ENCODE measurements at regions not wholly inside any gene's neighbourhood (a gene's known extent, or its start where the extent isn't known, plus 50 kb on each side); places are given as distances from the start of the nearest gene placed in this dataset.

DNA sequence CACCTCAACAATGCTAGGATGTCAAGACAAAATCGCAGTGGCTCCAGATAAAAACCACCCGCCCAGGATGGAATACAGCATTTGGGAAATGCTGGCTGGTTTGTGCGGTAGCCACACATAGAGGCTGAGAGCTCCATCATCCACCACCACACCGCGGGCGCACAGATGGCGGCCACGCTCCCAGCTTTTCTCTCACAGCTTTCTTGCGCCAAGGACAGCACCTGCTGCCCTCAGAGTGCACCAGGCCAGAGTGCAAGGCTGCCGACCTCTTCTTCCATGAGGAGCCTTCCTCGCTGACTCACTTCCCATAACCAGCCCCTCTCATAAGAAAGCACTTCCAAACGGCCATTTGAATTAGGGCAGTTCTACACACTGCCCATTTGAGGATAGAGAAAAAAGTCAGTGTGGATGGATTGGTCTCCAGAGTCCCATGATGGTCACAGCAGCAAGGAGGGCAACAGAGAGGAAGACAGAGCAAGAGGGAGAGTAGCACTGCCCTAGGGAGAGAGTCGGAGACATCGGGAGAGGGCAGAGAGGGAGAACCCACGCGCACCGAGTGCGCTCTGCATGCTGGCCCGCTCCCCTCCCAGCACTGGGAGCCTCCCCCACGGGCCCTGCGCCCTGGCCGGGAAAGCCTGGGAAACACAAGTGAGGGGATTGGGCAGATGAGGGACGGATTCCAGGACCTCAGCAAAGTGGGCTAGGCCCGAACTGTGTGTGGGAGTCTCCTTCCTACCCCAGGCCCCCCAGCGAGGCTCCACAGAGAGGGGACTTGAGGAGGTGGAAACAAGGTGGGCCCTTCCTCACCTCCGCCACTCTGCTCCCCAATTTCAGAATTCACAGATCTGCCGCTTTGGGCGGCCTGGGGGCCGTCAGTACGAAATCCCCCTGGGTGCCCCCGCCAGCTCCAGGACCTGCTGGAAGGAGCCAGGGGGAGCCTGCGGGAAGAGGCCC lies 156.9 kb downstream of the USP12 start:
- no peaks in the 10 kb centered on the region for H3K9me3 ChIP-seq (replicated peaks in 1 of 2; ENCODE audit: control insufficient read depth in 2 of 2, insufficient read depth in 1 of 2, low read depth in 1 of 2, low read length in 2 of 2)
- WGBS, 2 donors (ENCODE audit: extremely low coverage in 2 of 2, insufficient read length in 2 of 2, insufficient replicate concordance in 1 of 2): no CpG with 5 or more reads among the region's 32 CpGs

DNA sequence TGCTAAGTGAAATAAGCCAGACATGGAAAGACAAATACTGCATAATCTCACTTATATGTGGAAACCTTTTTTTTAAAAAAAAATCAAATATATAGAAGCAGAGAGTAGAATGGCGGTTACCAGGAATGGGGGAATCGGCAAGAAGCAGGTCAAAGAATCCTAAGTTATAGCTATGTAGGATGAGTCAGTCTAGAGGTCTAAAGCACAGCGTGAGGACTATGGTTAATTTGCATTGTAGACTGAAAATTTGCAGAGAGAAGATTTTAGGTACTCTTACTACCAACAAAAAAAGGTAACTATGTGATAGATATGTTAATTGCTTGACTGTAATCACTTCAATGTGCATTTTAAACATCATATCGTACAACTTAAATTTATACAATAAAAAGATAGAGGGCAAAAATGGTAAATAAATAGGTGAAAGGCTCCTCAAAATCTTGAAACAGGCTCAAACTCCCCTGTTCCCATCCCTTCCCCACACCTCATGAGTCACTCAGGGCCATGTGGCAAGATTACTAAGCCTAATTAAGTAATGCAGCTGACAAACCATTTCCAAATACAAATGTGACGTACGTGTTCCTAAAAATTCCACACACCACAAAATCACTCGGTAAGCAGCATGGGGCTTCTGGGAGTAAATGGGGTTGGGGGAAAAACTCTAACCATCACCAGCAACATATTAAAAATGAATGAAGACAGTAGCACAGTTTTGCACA lies 159.0 kb downstream of the USP12 start:
- no CpG with 5 or more reads among the region's 7 CpGs for WGBS, 2 donors (ENCODE audit: extremely low coverage in 2 of 2, insufficient read length in 2 of 2, insufficient replicate concordance in 1 of 2)
- no peak overlapping the region for H3K4me3 ChIP-seq (ENCODE audit: low read length in 2 of 2)
- no peak overlapping the region for H3K4ac ChIP-seq (ENCODE audit: low read length)
- no peak overlapping the region for H2BK120ac ChIP-seq (ENCODE audit: low read depth, low read length)
- H2BK12ac ChIP-seq (ENCODE audit: low read length): no peak overlapping the region
- no peak overlapping the region for H4K8ac ChIP-seq (ENCODE audit: low read depth, low read length)
- H3K18ac ChIP-seq (ENCODE audit: low read length): no peak overlapping the region
- H3K23ac ChIP-seq (ENCODE audit: low read depth, low read length, poor library complexity): no peak overlapping the region
- no peak overlapping the region for H2BK5ac ChIP-seq (ENCODE audit: low read length)
- H3K4me1 ChIP-seq (ENCODE audit: control insufficient read depth in 2 of 2, insufficient read depth in 1 of 2, low read depth in 1 of 2, low read length in 2 of 2): no peaks in the 10 kb centered on the region
- no peaks in the 10 kb centered on the region for H3K36me3 ChIP-seq (replicated peaks in 1 of 2; ENCODE audit: control insufficient read depth in 2 of 2, insufficient read depth in 2 of 2, low read length in 2 of 2)
- no peak overlapping the region for H3K9ac ChIP-seq (ENCODE audit: low read depth, low read length, poor library complexity)
- no peak overlapping the region for H4K91ac ChIP-seq (ENCODE audit: low read depth, low read length, poor library complexity)
- H3K9me3 ChIP-seq (replicated peaks in 1 of 2; ENCODE audit: control insufficient read depth in 2 of 2, insufficient read depth in 1 of 2, low read depth in 1 of 2, low read length in 2 of 2): no peaks in the 10 kb centered on the region
- H2AK5ac ChIP-seq (ENCODE audit: low read depth, low read length): no peak overlapping the region
- H3K4me2 ChIP-seq (ENCODE audit: insufficient read depth, low read length, poor library complexity, severe bottlenecking): no peak overlapping the region
- no peak overlapping the region for H2AFZ ChIP-seq (ENCODE audit: low read length)
- DNase-seq (ENCODE audit: low spot score): no peak
- no peaks in the 10 kb centered on the region for H3K79me1 ChIP-seq (ENCODE audit: low read depth, low read length)
- no peak overlapping the region for H3K14ac ChIP-seq (ENCODE audit: low read length)
- no peak overlapping the region for H3K27ac ChIP-seq (replicated peaks; ENCODE audit: low read length)
- H3K27me3 ChIP-seq (ENCODE audit: control insufficient read depth in 3 of 3, insufficient read depth in 3 of 3, low read depth in 1 of 3, low read length in 3 of 3): peaks cover 0 to 29% (median 0%) of the 10 kb centered on the region in 3 experiments
- H2BK15ac ChIP-seq (ENCODE audit: low read length): no peak overlapping the region

More for the DNA sequence above, 156.9 kb downstream of the USP12 start:
- H3K4me1 ChIP-seq (ENCODE audit: control insufficient read depth in 2 of 2, insufficient read depth in 1 of 2, low read depth in 1 of 2, low read length in 2 of 2): peaks cover 0 to 2% of the 10 kb centered on the region in 2 donors
- H3K36me3 ChIP-seq (replicated peaks in 1 of 2; ENCODE audit: control insufficient read depth in 2 of 2, insufficient read depth in 2 of 2, low read length in 2 of 2): no peaks in the 10 kb centered on the region
- no peak overlapping the region for H2AK5ac ChIP-seq (ENCODE audit: low read depth, low read length)
- peak overlapping the region; percentile 11 for H3K14ac ChIP-seq (ENCODE audit: low read length)
- H3K4me3 ChIP-seq (ENCODE audit: low read length in 2 of 2): no peak overlapping the region
- no peak overlapping the region for H3K27ac ChIP-seq (replicated peaks; ENCODE audit: low read length)
- H3K79me1 ChIP-seq (ENCODE audit: low read depth, low read length): no peaks in the 10 kb centered on the region
- H2BK5ac ChIP-seq (ENCODE audit: low read length): no peak overlapping the region
- H2AFZ ChIP-seq (ENCODE audit: low read length): no peak overlapping the region
- no peak overlapping the region for H3K4ac ChIP-seq (ENCODE audit: low read length)
- no peak overlapping the region for H3K23ac ChIP-seq (ENCODE audit: low read depth, low read length, poor library complexity)
- H2BK120ac ChIP-seq (ENCODE audit: low read depth, low read length): no peak overlapping the region
- H4K91ac ChIP-seq (ENCODE audit: low read depth, low read length, poor library complexity): no peak overlapping the region
- H2BK15ac ChIP-seq (ENCODE audit: low read length): no peak overlapping the region
- H2BK12ac ChIP-seq (ENCODE audit: low read length): no peak overlapping the region
- DNase-seq (ENCODE audit: low spot score): no peak
- H3K9ac ChIP-seq (ENCODE audit: low read depth, low read length, poor library complexity): no peak overlapping the region
- H4K8ac ChIP-seq (ENCODE audit: low read depth, low read length): no peak overlapping the region
- H3K18ac ChIP-seq (ENCODE audit: low read length): peak overlapping the region; percentile 41
- no peak overlapping the region for H3K4me2 ChIP-seq (ENCODE audit: insufficient read depth, low read length, poor library complexity, severe bottlenecking)
- peaks cover 0 to 16% (median 0%) of the 10 kb centered on the region in 3 experiments for H3K27me3 ChIP-seq (ENCODE audit: control insufficient read depth in 3 of 3, insufficient read depth in 3 of 3, low read depth in 1 of 3, low read length in 3 of 3)

DNA sequence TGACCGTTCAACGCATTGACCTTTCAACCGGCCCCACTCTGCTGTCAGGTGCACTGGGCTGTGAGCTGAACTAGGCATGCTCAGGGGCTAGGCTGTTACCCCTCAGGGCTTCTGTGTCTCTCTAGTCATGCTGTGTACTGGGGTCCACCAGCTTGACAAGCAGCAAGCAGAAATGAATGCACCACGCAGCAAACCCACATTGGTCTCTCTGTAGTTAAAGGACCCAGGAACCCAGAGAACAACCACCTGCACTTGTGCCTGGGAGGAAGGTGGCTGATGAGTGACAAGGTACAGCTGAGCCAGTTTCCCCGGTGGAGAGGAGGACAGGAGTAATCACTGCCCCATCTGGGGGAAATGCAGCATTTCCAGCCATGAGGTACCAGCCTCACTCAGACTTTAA lies 159.9 kb downstream of the USP12 start:
- Histone ChIP-seq H3K4me3 (ENCODE audit: low read length in 2 of 2) (no peak overlapping the region), H3K79me1 (ENCODE audit: low read depth, low read length) (no peaks in the 10 kb centered on the region), H2BK15ac (ENCODE audit: low read length) (no peak overlapping the region), H2BK12ac (ENCODE audit: low read length) (no peak overlapping the region), H3K36me3 (replicated peaks in 1 of 2; ENCODE audit: control insufficient read depth in 2 of 2, insufficient read depth in 2 of 2, low read length in 2 of 2) (no peaks in the 10 kb centered on the region), H3K4me1 (ENCODE audit: control insufficient read depth in 2 of 2, insufficient read depth in 1 of 2, low read depth in 1 of 2, low read length in 2 of 2) (peaks cover 2% of the 10 kb centered on the region in 2 donors), H2BK5ac (ENCODE audit: low read length) (no peak overlapping the region), H3K27me3 (ENCODE audit: control insufficient read depth in 3 of 3, insufficient read depth in 3 of 3, low read depth in 1 of 3, low read length in 3 of 3) (peaks cover 0 to 38% (median 9%) of the 10 kb centered on the region in 3 experiments), H3K9ac (ENCODE audit: low read depth, low read length, poor library complexity) (no peak overlapping the region), H3K4me2 (ENCODE audit: insufficient read depth, low read length, poor library complexity, severe bottlenecking) (no peak overlapping the region), H3K4ac (ENCODE audit: low read length) (no peak overlapping the region), H3K18ac (ENCODE audit: low read length) (no peak overlapping the region), H4K8ac (ENCODE audit: low read depth, low read length) (no peak overlapping the region), H2AFZ (ENCODE audit: low read length) (no peak overlapping the region), H3K27ac (replicated peaks; ENCODE audit: low read length) (no peak overlapping the region), H3K9me3 (replicated peaks in 1 of 2; ENCODE audit: control insufficient read depth in 2 of 2, insufficient read depth in 1 of 2, low read depth in 1 of 2, low read length in 2 of 2) (no peaks in the 10 kb centered on the region), H3K14ac (ENCODE audit: low read length) (no peak overlapping the region), H4K91ac (ENCODE audit: low read depth, low read length, poor library complexity) (no peak overlapping the region), H2AK5ac (ENCODE audit: low read depth, low read length) (no peak overlapping the region), H2BK120ac (ENCODE audit: low read depth, low read length) (no peak overlapping the region), H3K23ac (ENCODE audit: low read depth, low read length, poor library complexity) (no peak overlapping the region)
- no CpG with 5 or more reads among the region's 5 CpGs for WGBS, 2 donors (ENCODE audit: extremely low coverage in 2 of 2, insufficient read length in 2 of 2, insufficient replicate concordance in 1 of 2)
- no peak for DNase-seq (ENCODE audit: low spot score)

DNA sequence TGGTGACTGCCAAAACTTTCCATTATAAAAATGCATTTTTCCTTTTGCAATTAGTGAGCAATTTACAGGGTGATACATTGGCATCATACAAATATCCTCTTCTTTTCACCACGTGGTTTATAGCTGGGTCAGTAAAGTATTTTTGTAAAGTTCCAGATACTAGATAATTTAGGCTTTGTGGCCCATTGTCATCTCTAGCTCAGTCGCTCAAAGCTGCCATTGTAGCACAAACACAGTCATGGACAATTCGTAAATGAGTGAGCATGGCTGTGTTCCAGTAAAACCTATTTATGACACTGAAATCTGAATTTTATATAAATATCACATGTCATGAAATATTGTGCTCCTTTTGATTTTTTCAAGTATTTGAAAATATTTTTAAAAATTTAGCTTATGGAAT lies 162.9 kb downstream of the USP12 start:
- Histone ChIP-seq H3K27me3 (ENCODE audit: control insufficient read depth in 3 of 3, insufficient read depth in 3 of 3, low read depth in 1 of 3, low read length in 3 of 3) (peaks cover 0 to 55% (median 17%) of the 10 kb centered on the region in 3 experiments), H2BK12ac (ENCODE audit: low read length) (no peak overlapping the region), H4K91ac (ENCODE audit: low read depth, low read length, poor library complexity) (no peak overlapping the region), H3K23ac (ENCODE audit: low read depth, low read length, poor library complexity) (no peak overlapping the region), H2BK120ac (ENCODE audit: low read depth, low read length) (no peak overlapping the region), H2BK5ac (ENCODE audit: low read length) (no peak overlapping the region), H2AK5ac (ENCODE audit: low read depth, low read length) (no peak overlapping the region), H2AFZ (ENCODE audit: low read length) (no peak overlapping the region), H3K79me1 (ENCODE audit: low read depth, low read length) (no peaks in the 10 kb centered on the region), H3K36me3 (replicated peaks in 1 of 2; ENCODE audit: control insufficient read depth in 2 of 2, insufficient read depth in 2 of 2, low read length in 2 of 2) (no peaks in the 10 kb centered on the region), H3K27ac (replicated peaks; ENCODE audit: low read length) (no peak overlapping the region), H3K18ac (ENCODE audit: low read length) (no peak overlapping the region), H3K9me3 (replicated peaks in 1 of 2; ENCODE audit: control insufficient read depth in 2 of 2, insufficient read depth in 1 of 2, low read depth in 1 of 2, low read length in 2 of 2) (no peaks in the 10 kb centered on the region), H3K4me3 (ENCODE audit: low read length in 2 of 2) (no peak overlapping the region), H3K4ac (ENCODE audit: low read length) (no peak overlapping the region), H3K14ac (ENCODE audit: low read length) (no peak overlapping the region), H2BK15ac (ENCODE audit: low read length) (no peak overlapping the region), H4K8ac (ENCODE audit: low read depth, low read length) (no peak overlapping the region), H3K4me2 (ENCODE audit: insufficient read depth, low read length, poor library complexity, severe bottlenecking) (no peak overlapping the region), H3K4me1 (ENCODE audit: control insufficient read depth in 2 of 2, insufficient read depth in 1 of 2, low read depth in 1 of 2, low read length in 2 of 2) (peaks cover 4 to 10% of the 10 kb centered on the region in 2 donors), H3K9ac (ENCODE audit: low read depth, low read length, poor library complexity) (no peak overlapping the region)
- no CpG with 5 or more reads among the region's 3 CpGs for WGBS, 2 donors (ENCODE audit: extremely low coverage in 2 of 2, insufficient read length in 2 of 2, insufficient replicate concordance in 1 of 2)
- DNase-seq (ENCODE audit: low spot score): no peak

Data from neuronal stem cell (in vitro differentiated cells).